NCI-H774 (cell line): ENCODE measurements at regions not wholly inside any gene's neighbourhood (a gene's known extent, or its start where the extent isn't known, plus 50 kb on each side); places are given as distances from the start of the nearest gene placed in this dataset.
"Not testable (repeated sequence)": the region's sequence is repeated elsewhere in the genome, so short reads cannot be mapped to it uniquely, and the experiment has no call there.

Experiments
- DNase-seq: peaks from one replicate; lab custom pipeline; 2025; lab: John Stamatoyannopoulos, UW

DNA sequence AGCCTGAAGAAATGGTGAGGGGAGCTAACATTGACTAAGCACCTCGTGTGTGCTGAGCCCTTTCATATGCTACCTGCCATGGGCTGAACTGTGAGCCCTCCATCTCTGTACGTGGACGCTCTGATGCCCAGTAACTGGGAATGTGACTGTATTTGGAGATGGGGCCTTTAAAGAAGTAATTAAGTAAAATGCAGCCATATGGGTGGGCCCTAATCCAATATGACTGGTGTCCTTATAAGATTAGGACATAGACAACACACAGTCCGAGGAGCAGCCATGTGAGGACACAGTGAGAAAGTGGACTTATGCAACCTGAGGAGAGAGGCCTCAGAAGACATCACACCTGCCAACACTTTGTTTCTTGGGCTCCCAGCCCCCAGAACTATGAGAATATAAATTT lies 92.7 kb upstream of the ATP1B1 start:
- DNase-seq: no peak

DNA sequence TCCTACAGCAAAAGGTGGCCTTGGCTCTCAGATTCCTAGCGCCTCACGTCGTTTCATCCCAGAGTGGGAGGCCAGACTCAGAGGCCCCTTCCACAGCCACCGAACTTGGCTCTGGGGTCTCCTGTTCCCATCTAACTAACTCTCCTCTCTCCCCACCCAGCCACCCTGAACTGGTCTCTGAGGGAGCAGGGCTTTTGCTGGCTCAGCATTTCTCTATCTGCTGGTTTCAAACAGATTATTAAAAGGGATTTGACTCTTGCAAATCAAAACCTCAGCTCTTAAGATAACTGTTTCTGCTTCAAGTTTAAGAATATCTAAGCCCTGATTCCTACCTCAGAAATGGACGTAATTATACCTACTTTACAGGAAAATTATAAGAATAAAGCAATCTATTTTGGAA lies 91.0 kb upstream of the ATP1B1 start:
- DNase-seq: no peak

- DNase-seq: no peak
These were observed 87.7 kb upstream of the ATP1B1 start for GRCh38 chr1:169018751-169019150.

- DNase-seq: no peak
These were observed 87.0 kb upstream of the ATP1B1 start for GRCh38 chr1:169019419-169020058.

- DNase-seq: no peak
These were observed 85.8 kb upstream of the ATP1B1 start for GRCh38 chr1:169020684-169021083.

DNA sequence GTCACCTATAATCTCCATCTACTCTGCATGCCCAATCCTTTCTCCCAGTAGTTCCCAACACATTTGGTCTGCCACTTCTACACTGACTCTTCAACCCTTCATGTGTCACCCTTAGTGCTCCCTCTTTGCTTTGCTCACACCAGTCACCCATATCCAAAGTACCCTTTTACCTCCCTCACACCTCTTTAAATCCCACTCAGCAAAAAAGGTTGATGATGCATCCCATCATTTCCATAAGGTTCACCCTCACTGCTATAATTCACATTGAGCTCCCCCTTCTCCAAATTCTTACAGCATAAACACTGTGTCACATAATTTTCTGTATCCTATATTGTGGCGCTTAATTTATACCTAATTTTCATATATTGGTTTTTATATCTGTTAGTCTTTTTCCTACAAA lies 83.8 kb upstream of the ATP1B1 start:
- no peak for DNase-seq

DNA sequence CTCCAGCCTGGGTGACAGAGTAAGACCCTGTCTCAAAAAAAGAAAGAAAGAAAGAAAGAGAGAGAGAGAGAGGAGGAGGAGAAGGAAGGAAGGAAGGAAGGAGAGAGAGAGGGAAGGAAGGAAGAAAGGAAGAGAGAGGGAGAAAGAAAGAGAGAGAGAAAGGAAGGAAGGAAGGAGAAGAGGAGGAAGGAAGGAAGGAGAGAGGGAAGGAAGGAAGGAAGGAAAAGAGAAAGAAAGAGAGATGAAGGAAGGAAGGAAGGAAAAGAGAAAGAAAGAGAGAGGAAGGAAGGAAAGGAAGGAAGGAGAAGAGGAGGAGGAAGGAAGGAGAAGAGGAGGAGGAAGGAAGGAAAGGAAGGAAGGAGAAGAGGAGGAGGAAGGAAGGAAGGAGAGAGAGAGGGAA lies 82.2 kb upstream of the ATP1B1 start:
- DNase-seq: no peak

GRCh38 chr1:169024800-169025271 lies 81.7 kb upstream of the ATP1B1 start:
- DNase-seq: no peak

- DNase-seq: no peak
These were observed 81.1 kb upstream of the ATP1B1 start for GRCh38 chr1:169025412-169025811.

- DNase-seq: no peak
These were observed 78.7 kb upstream of the ATP1B1 start for GRCh38 chr1:169027607-169028320.

GRCh38 chr1:169031566-169032224 lies 74.8 kb upstream of the ATP1B1 start:
- DNase-seq: no peak

DNA sequence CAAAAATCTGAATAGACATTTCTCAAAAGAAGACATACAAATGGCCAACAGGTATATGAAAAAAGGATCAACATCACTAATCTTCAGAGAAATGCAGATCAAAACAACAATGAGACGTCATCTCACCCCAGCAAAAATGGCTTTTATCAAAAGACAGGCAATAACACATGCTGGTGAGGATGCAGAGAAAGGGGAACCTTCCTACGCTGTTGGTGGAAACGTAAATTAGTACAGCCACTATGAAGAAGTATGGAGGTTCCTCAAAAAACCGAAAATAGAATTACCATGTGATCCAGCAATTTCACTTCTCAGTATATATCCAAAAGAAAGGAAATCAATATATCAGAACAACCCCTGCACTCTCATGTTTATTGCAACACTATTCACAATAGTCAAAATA lies 65.1 kb upstream of the ATP1B1 start:
- no peak for DNase-seq

- DNase-seq: no peak
These were observed 64.1 kb upstream of the ATP1B1 start for GRCh38 chr1:169042377-169042776.

DNA sequence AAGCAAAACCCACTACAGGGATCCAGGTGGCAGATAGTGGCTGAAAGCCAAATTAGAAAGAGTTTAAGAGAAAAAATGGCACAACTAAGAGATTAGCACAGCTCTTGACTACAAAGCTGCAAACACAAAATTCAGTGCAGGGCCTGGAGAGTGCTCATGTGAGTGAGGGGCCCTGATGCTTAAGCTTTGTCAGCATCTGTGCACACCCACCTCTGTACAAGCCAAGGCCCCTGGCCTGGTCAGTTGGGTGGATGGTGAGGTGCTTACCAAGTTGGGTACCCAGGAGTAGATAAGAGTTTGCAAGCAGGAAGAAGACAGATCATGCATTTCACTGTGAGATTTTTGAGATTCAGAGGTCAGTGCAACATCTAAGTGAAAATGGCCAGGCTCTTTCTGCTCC lies 62.7 kb upstream of the ATP1B1 start:
- DNase-seq: no peak

DNA sequence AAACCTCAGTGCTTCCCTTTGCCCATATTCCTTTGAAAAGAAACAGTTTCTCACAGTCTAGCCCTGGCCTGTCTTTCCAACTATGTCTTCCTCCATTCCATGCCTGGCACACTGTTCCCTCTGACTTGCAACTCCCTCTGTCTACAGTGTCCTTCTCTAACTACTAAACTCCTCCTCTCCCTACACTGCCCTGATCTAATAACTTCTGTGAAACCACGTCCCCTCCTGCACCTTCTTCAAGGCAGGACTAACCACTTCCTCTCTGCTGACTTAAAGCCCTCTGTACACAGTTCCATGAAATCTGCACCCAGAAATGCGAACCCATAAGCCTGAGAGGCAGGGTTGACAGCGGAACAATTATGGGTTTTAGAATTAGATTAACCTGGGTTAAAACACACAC lies 62.2 kb upstream of the ATP1B1 start:
- no peak for DNase-seq

DNA sequence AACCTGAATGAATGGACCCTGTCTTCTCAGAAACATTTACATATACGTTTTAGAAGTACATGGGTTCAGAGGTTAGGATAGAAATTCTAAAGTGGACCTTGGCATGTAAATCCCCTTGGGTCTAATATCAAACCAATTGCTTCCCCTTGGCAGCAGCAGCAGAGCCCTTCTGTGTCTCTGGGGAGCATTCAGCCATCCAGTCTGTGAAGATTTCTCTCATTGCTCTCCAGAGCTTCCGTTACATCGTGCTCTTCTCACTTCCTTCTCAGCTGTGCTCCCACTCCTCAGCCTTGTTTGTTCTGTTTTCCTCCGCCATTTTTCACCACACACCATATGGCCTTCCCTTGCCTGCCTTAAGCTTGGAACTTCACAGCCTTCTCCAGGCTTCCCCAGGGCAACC lies 61.5 kb upstream of the ATP1B1 start:
- DNase-seq: no peak

GRCh38 chr1:169046671-169047070 lies 59.8 kb upstream of the ATP1B1 start:
- no peak for DNase-seq

DNA sequence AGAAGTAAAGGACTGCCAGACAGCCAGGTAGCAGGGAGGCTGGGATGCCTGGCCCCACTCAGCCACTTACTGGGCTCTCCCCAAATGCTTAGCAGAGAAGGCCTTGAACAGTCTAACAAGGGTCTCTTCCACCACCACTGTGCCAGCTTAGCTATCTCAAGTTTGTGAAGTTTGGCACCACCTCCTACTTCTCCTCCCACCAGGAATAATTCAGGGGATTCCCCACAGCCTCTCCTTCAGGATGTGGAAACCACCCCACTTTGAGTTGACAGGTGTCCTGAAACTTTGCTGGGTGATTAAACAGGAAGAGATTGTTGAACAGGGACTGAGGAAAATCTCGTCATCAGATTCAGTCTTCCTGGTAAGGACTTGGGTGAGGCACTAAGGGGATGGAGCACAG lies 59.4 kb upstream of the ATP1B1 start:
- DNase-seq: no peak

DNA sequence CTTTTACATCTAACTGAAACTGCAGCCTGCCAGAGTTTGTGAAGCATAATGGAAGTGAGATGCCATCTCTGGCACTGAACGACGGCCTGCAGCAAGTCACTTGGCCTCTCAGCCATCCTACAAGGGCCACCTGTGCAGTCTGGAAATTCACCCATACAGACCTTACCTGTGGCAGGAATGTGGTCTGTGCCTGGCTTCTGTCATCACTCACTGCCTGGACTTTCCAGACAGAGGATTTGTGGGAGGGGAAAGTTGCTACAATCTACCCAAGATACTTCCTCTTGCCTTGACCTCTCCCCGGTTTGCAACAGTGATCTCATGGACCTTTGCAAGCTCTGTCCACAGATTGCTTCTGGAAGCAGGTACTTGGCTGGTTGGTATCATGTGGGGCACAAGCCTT lies 58.4 kb upstream of the ATP1B1 start:
- DNase-seq: no peak

GRCh38 chr1:169049258-169049938 lies 57.1 kb upstream of the ATP1B1 start:
- no peak for DNase-seq

DNA sequence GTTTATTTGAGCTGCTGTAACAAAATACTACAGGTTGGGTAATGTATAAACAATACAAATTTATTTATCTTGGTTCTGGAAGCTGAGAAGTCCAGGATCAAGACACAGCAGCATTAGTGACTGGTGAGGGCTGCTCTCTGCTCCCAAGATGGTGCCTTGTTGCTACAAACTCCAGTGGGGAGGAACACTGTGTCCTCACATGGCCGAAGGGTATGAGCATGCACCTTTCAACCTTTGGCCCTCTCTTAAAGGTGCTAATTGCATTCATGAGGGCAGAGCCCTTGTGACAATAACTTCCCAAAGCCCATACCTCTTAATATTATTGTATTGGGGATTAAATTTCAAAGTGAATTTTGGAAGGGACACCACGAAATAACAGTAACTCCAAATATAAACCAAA lies 55.3 kb upstream of the ATP1B1 start:
- no peak for DNase-seq

DNA sequence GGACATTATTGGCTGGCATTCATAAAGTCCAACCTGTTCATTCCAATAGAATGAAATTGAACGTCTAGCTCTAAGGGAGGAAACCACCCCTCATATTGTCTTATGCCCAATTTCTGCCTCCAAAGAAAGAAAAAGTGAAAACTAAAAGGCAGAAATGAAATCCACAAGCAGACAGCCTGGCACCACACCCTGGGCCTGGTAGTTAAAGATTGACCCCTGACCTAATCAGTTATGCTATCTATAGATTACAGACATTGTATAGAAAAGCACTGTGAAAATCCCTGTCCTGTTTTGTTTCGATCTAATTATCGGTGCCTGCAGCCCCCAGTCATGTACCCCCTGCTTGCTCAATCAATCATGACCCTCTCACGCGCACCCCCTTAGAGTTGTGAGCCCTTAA lies 54.3 kb upstream of the ATP1B1 start:
- DNase-seq: not testable (repeated sequence)

- no peak for DNase-seq
These were observed 53.8 kb upstream of the ATP1B1 start for GRCh38 chr1:169052727-169053126.
